SKM-1 (cell line): ENCODE measurements at regions not wholly inside any gene's neighbourhood (a gene's known extent, or its start where the extent isn't known, plus 50 kb on each side); places are given as distances from the start of the nearest gene placed in this dataset.
"Not testable (repeated sequence)": the region's sequence is repeated elsewhere in the genome, so short reads cannot be mapped to it uniquely, and the experiment has no call there.

Experiments
- DNase-seq: peaks from one replicate; lab custom pipeline; 2025; ENCODE audit not compliant: unreplicated experiment; lab: John Stamatoyannopoulos, UW

DNA sequence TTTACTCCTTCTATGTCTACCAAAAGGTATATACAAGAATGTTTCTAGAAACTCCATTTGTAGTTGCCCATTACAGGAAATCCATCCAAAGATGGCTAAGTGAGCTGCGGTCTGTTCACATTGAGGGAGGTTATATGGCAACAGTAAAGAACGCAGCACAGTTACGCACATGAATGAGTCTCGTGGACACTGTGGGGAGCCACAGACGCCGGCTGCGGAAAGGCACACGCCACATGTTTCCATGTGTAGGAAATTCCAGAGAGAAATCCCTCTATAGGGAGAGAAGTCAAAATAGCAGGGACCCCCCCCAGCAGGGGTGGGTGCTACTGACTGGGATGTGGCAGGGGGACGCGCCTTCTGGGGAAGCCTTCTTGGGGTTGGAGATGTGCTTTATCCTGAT, 139.0 kb upstream of the NCOR2 start:
- no peak for DNase-seq

DNA sequence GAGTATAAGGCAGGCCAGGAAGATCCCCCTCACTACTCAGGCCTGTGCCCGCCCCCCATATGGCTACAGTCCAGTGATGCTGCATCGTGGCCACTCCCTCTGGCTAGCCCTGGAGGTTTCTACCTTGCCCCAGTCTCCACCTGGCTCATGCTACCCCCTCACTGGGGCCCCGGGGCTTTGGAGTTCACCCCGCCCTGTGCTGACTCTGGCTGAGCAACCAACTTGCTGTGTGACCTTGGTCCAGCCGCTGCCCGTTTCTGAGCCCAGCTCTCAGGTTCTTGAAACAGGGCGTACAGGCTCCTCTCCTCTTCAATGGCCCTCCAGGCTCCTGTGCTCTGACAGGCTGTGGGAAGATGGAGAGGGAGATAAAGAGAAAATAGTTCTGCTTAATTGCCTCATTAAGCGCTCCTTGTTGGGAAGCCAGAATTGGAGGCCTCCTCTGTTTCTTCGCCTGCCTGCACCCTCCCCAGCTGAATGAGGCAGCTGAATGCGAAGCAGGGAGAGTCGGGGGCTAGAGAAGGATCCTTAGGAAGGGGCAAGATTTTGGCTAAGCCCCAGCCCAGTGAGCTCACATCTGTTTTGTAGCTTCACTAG, 138.2 kb upstream of the NCOR2 start:
- DNase-seq, result no peak

DNA sequence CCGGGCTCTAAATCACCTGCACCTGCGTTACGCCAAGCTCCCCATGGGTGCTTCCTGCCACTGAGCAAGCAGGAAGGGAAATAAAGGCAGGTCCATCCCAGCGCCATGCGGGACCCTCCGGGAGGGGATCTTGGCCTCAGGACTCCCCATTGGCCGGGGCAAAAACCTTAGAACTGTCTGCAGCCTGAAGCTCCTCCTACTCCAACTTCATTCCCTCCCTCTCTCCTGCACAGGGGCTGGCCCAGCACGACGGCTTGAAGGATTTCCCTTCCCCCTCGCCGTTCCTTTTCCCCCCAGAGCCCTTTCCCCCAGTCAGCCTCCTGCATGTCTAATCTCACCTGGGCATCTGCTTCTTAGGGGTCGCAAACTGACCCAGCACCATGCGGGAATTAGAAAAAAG, 137.2 kb upstream of the NCOR2 start:
- no peak for DNase-seq

- DNase-seq, result no peak
Observed at GRCh38 chr12:124703856-124704255, 136.4 kb upstream of the NCOR2 start.

DNA sequence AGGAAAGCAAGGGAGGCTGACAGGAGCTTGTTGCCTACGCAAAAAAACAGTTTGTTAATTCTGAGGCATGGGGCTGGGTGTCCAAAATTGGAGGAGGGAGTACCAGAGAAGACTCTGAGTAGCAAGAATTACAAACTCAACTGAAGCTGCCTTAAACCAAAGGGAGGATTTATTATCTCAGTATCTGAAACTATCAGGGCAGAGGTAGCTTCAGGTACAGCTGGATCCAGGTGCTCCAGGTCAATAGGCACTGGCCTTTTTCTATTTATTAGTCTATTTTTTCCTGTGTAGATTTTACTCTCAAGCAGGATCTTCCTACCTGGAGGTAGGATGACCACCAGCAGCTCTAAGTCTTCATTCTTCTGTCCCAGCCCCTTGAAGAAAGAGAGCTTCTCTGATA, 135.3 kb upstream of the NCOR2 start:
- no peak for DNase-seq

DNA sequence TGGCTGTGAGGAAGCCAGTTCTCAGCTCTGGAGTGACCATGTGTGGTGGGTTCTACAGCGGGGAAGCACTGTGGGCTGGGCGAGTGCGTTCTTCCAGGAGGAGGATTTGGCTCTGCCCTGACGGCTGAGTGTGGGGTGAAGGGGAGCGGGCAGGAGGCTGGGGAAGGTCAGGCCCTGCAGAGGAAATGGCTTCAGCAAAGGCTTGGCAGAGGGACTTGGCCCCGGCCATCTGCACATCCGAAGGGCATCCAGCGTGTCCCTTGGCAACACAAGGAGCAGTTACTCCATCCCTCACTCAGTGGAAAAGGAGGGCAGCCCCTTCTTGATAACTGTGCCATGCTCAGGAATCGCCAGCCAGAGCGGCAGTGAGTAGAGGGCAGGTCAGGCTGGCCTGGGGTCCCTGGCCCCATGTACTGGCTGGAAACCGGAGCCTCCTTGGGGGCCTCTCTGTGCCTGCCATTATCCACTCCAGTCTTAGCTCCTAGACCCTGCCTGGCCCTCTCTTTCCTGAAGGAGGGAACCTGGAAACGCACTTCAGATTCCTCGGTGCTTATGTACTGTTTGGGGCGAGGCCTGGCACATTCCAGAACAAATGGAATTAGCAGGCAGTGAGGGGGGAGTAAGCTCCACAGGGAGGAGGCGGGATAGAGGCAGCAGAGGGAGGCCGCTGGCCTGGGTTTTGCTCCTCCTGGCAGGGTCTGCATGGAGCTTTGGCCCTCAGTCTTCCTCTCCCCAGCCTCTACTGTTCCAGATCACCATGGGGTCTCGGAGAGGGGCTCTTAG, 133.6 kb upstream of the NCOR2 start:
- DNase-seq, result no peak

DNA sequence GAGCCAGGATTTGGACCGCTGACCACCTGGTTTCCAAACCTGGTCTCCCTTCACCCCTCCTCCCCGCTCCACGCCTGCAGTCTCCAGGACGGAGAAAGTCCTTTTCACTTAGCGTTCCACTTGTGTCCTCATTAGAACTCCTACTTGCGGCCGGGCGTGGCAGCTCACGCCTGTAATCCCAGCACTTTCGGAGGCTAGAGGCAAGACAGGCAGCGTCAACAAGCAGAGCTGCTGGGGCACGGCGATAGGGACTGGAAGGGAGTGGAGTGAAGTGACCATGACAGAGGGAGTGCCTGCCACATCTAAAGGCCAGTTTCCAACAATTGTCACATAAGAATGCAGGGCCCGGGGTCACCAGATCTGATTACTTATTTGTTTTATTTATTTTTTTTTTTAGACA, 132.5 kb upstream of the NCOR2 start:
- no peak for DNase-seq

GRCh38 chr12:124698998-124699305, 131.5 kb upstream of the NCOR2 start:
- DNase-seq, result no peak

GRCh38 chr12:124698211-124698997, 131.0 kb upstream of the NCOR2 start:
- DNase-seq, result no peak

DNA sequence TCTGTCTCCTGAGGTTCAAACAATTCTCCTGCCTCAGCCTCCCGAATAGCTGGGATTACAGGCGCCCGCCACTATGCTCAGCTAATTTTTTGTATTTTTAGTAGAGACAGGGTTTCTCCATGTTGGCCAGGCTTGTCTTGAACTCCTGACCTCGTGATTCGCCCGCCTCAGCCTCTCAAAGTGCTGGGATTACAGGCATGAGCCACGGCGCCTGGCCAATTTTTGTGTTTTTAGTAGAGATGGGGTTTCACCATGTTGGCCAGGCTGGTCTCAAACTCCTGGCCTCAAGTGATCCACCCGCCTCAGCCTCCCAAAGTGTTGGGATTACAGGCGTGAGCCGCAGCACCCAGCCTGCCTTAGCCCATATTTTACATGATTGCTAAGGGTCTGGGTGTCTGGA, 130.3 kb upstream of the NCOR2 start:
- not testable (repeated sequence) for DNase-seq

- no peak for DNase-seq
Observed at GRCh38 chr12:124696693-124697476, 129.5 kb upstream of the NCOR2 start.

GRCh38 chr12:124695861-124696260, 128.4 kb upstream of the NCOR2 start:
- no peak for DNase-seq

DNA sequence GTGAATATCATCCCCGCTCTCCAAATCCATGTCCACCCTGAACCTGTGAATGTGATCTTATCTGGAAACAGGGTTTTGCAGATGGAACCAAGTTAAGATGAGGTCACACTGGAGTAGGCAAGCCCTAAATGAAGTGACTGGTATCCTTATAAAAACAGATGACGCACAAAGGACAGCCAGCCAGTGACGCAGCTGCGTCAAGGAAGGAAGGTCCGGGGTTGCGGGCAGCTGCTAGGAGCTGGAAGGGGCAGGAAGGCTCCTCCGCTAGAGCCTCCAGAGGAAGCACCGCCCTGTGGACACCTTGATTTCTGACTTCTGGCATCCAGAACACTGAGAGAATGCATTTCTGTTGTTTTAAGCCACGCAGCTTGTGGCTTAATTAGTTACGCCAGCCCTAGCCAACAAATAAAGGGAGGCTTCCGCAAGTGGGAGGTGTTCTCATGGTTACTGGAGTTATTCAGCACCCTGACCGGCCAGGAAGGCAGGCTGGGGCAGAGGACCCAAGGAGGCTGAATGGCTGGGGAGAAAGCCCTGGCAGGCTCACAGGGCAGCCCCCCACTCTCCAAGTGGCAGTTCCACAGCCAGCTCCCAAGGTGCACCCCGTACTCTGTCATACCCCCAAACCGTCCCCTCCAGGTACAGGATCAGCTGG, 127.6 kb upstream of the NCOR2 start:
- no peak for DNase-seq

GRCh38 chr12:124694250-124694649, 126.8 kb upstream of the NCOR2 start:
- DNase-seq, result no peak

DNA sequence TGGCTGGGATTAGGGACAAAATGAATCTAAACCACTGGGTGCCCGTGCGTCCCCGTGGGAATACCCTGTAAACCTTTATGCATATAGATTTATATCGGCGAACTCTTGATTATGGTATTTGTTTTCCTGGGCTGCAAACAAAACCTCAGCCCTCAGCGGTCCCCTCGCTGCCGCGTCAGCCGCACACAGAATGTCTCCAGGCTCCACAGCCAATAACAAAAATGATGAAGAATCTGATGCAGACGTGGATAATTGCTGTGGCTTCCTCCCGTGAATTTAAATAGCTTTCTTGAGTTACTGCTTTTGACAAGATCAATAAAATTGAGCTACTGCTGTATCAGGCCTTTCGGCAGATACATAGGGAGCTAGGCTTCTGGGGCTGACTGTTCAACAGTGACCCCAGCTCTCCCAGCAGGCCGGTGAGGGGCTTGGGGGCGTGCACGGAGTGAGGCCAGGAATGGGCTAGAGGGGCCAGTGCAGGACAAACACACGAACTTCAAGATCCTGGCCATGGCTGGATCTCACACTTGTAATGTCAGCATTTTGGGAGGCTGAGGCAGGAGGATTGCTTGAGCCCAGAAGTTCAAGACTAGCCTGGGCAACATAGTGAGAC, 125.8 kb upstream of the NCOR2 start:
- DNase-seq, result no peak

GRCh38 chr12:124692443-124692842, 125.0 kb upstream of the NCOR2 start:
- DNase-seq, result no peak

DNA sequence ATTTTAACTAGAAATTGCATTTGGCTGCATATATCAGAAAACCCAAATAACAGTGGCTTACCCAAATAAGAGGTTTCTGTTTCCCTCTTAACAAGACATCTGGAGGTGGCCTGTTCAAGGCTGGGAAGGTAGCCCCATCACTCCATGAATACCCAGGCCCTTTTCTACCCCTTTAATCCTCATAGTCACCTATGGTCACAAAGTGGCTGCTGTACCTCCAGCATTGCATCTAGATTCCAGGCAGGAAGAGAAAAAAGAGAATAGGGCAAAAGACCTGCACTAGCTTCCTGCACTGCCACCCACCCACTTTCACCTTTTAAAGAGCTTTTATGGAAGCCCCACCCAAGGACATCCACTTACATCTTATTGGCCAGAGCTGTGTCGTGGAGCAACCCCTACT, 124.0 kb upstream of the NCOR2 start:
- DNase-seq, result no peak

DNA sequence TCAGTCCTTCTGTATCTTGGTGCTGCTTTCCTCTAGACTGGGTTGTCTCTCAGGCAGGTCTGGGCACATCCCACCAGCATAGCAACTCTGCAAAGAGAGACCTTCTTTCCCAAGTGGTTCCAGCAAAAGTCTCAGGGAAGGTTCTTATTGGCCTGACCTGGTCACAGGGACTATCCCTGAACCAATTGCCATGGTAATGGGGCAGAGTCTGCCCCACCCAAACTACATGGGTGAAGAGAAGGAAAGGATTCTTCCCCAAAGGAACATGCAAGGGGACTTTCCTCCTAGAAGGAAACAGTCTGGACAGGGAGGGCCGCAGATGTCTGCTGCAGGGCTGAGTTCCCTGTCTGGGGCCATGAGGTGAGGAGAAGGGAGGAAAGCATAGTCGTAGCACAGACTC, 122.2 kb upstream of the NCOR2 start:
- DNase-seq, result no peak

- no peak for DNase-seq
Observed at GRCh38 chr12:124688356-124688992, 121.1 kb upstream of the NCOR2 start.

GRCh38 chr12:124687917-124688316, 120.5 kb upstream of the NCOR2 start:
- no peak for DNase-seq
